Small intestine (tissue), 7 donors: ENCODE measurements at regions not wholly inside any gene's neighbourhood (a gene's known extent, or its start where the extent isn't known, plus 50 kb on each side); places are given as distances from the start of the nearest gene placed in this dataset.

Experiments
- DNase-seq, 2 donors: peaks; one replicate each; pipeline versions ENCODE4 v3.0.0 to v3.0.0-alpha.2; 2013
- FAIRE-seq: peaks from 2 replicates; lab custom pipeline; 2012; peaks lifted over from hg19 to GRCh38; lab: Jason Lieb, UNC
- H3K27ac ChIP-seq, 3 donors: one replicate each; pipeline ENCODE4 v1.5.1; 2013; ENCODE audit warnings: low read length in 2 of 3, mild to moderate bottlenecking in 2 of 3, control low read depth in 1 of 3, inconsistent platforms in 1 of 3, low read depth in 1 of 3, moderate library complexity in 1 of 3
- H3K27me3 ChIP-seq, 3 donors: one replicate each; pipeline ENCODE4 v1.6.1; 2013; ENCODE audit warnings: low read length in 3 of 3, inconsistent platforms in 1 of 3; ENCODE audit not compliant: control insufficient read depth in 3 of 3, insufficient read depth in 3 of 3
- H3K36me3 ChIP-seq, 3 donors: one replicate each; pipeline ENCODE4 v1.6.1; 2013; ENCODE audit warnings: low read length in 3 of 3, inconsistent platforms in 1 of 3, low read depth in 1 of 3, mild to moderate bottlenecking in 1 of 3, moderate library complexity in 1 of 3; ENCODE audit not compliant: control insufficient read depth in 3 of 3, insufficient read depth in 2 of 3
- H3K4me1 ChIP-seq, 3 donors: one replicate each; pipeline ENCODE4 v1.6.1; 2013; ENCODE audit warnings: low read length in 2 of 3, inconsistent platforms in 1 of 3, low read depth in 1 of 3, mild to moderate bottlenecking in 1 of 3, moderate library complexity in 1 of 3; ENCODE audit not compliant: control insufficient read depth in 3 of 3, insufficient read depth in 2 of 3
- H3K4me3 ChIP-seq, 3 donors: one replicate each; pipeline ENCODE4 v1.5.1; 2013; ENCODE audit warnings: low read length in 3 of 3, control low read depth in 1 of 3, inconsistent platforms in 1 of 3, low read depth in 1 of 3, mild to moderate bottlenecking in 1 of 3, moderate library complexity in 1 of 3
- H3K9me3 ChIP-seq, 2 donors: one replicate each; pipeline ENCODE4 v1.6.1; 2013; ENCODE audit warnings: low read depth in 1 of 2, low read length in 1 of 2; ENCODE audit not compliant: control insufficient read depth in 2 of 2, insufficient read depth in 1 of 2
- WGBS, 3 donors: extraction: QIAGEN DNeasy Blood & Tissue Kit; methylation state at CpG; one replicate each; pipeline ENCODE4 v1.1.7; 2013; 5-methylcytosine and 5-hydroxymethylcytosine counted together
- donor health status: healthy with polysubstance abuse.
- donor health status: control.
- donor health status: control.
- donor health status: Bipolar disorder and iron deficiency.
- donor health status: healthy.

DNA sequence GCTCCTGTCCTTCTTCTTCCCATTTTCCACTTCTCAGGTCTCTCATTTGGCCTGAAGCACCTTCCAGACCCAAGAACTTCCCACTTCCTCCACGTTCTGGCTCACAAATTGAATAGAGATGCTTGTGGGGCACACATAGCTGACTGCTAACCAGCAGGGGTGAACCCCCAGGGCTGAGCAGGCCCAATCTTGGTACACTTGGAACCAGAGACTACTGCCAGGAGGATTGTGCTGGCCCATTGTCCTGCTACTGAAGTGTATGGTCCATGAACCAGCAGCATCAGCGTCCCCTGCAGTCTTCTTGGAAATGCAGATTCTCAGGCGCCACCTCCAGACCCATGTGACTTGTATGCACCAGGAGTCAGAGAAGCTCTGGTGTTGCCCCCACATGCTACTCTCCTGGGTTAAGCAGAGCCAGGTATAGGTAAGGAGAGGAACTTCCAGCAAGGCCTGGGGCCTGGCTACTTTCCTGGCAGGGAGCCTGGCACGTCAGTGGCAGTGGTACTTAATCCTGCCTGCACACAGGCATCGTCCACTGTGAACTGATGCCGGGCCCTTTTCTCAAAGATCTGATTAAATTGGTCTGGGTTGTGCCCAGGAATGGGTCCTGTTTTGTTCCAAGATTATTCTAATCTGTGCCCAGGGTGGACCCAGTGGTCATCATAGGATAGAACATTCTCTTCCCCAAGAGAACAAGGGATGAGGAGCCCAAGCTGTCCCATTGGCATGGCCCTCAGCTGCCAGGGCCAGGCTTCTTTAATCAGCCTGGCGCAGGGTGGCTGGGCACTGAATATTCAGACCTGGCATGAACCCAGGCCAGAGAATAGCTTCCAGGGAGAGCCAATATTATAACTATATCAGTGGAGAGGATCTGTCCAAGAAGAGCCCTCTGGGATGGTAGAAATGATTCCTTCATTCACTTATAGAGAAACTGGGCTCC lies 248.7 kb downstream of the SOX11 start:
- FAIRE-seq (no peak), DNase-seq (no peak)
- Histone ChIP-seq H3K9me3 (no peaks in the 10 kb centered on the region), H3K27me3 (no peaks in the 10 kb centered on the region), H3K4me1 (no peaks in the 10 kb centered on the region), H3K36me3 (no peaks in the 10 kb centered on the region), H3K4me3 (no peak overlapping the region), H3K27ac (no peak overlapping the region)
- WGBS, 3 donors, result 79 to 84% (median 84%) methylated on average over 7 of the region's 7 CpGs

DNA sequence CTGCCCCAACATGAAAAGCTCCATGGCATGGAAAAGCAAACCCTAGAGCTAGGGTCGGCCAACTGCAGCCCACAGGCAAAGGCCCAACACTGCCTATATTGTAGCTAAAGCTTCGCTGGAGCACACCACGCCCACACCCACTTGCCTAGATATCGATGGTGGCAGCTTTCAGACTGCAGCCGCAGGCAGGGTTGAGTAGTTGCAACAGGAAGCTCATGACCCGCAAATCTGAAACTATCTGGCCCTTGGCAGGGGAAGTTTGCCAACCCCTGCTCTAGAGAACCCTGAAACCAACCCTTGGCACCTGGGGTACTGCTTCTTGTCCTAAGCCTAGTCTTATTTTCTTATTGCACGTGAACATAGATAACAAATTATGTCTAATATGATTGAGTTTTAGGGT lies 250.0 kb downstream of the SOX11 start:
- no peaks in the 10 kb centered on the region for H3K27me3 ChIP-seq
- no peak for FAIRE-seq
- 76 to 85% (median 77%) methylated on average over 7 of the region's 7 CpGs for WGBS, 3 donors

DNA sequence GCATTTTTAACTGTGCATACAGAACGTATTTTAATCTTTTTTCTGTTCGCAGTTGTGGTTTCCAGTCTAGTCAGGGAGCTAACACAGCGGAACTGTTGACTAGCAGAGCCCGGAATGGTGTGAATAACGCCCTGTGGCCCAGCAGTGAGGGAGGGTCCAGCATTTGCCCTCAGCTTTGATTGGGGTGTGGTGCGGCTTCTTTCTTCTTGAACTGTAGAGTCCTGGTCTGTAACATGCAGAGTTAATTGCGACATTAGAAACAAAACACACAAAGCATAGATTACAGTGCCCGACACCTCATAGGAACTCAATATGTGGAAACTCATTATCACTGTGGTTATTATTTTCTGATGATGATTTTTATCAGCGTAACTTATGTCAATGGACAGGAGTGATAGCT lies 253.6 kb downstream of the SOX11 start:
- 77 to 82% (median 81%) methylated on average over 9 of the region's 9 CpGs for WGBS, 3 donors
- H3K27ac ChIP-seq, result no peak overlapping the region
- no peaks in the 10 kb centered on the region for H3K36me3 ChIP-seq
- H3K27me3 ChIP-seq, result no peaks in the 10 kb centered on the region
- H3K9me3 ChIP-seq, result no peaks in the 10 kb centered on the region
- no peak overlapping the region for H3K4me3 ChIP-seq
- no peaks in the 10 kb centered on the region for H3K4me1 ChIP-seq
- DNase-seq, result no peak
- no peak for FAIRE-seq

More for the DNA sequence above, 250.0 kb downstream of the SOX11 start:
- Histone ChIP-seq H3K9me3 (no peaks in the 10 kb centered on the region), H3K4me3 (no peak overlapping the region), H3K4me1 (no peaks in the 10 kb centered on the region), H3K36me3 (no peaks in the 10 kb centered on the region), H3K27ac (no peak overlapping the region)
- no peak for DNase-seq

DNA sequence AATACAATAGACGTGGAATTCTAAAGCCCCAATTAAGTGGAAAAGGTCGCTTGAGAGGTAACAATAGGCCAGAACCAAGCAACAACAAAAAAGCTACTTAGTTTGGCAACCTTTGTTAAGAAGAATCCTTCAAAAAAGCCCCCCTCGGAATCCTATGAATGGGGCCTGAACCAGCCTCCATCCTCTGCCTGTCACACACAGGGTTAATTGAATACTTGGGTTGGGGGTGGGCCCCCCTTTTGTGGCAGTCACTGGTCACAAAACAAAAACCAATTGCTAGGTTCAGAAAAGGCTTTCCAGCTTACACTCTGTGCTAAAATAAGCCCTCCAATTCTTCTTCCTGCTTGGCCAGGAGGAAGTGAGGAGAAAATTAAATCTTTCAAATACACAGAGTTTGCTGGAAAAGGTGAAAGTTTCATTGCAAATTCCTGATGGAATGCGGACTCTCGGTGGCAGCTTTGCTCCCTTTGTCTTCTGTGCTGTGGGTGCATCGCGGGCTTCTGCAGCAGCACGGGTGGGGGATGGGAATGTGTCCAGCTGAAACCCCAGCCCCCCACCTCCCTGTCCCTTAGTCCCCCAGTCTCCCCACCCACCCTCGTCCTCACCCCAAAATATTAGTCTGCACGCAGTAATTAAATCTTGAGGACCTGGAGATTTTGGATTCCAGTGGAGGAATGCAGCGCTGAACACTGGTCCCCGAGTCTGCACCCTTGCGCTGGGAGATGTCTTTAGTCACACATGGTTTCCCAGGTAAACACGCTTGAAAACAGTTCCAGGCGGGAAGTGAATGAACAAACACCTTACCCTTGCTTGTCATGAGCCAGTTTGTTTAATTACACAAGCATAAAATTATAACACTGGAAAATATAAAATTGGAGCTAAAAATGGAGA lies 254.3 kb downstream of the SOX11 start:
- Histone ChIP-seq H3K27me3 (no peaks in the 10 kb centered on the region), H3K9me3 (no peaks in the 10 kb centered on the region), H3K27ac (no peak overlapping the region), H3K4me1 (no peaks in the 10 kb centered on the region), H3K36me3 (no peaks in the 10 kb centered on the region), H3K4me3 (no peak overlapping the region)
- WGBS, 3 donors, result 74 to 81% (median 77%) methylated on average over 15 of the region's 15 CpGs
- DNase-seq (no peak), FAIRE-seq (no peak)

DNA sequence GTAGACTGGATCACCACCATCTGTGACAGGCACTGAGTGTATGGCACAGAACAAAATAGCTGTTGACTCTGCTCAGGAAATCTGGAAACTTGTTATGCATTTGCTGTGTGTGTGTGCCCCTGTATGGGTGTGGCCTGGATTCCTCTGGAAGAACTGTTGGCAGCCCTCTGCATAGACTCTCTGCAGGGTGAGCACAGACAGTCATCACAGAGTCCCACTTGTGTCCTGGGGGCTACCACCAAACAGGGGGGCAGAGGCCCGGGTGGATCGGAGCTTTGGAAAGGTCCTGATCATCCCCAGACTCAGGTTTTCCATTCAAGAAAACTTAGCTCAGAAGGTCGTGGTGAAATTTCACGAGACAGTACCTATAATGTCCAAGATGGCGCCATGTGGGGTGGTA lies 258.6 kb downstream of the SOX11 start:
- FAIRE-seq (no peak), DNase-seq (no peak)
- Histone ChIP-seq H3K9me3 (no peaks in the 10 kb centered on the region), H3K27ac (no peak overlapping the region), H3K4me1 (no peaks in the 10 kb centered on the region), H3K27me3 (no peaks in the 10 kb centered on the region), H3K36me3 (no peaks in the 10 kb centered on the region), H3K4me3 (no peak overlapping the region)
- 85 to 92% (median 90%) methylated on average over 5 of the region's 5 CpGs for WGBS, 3 donors

DNA sequence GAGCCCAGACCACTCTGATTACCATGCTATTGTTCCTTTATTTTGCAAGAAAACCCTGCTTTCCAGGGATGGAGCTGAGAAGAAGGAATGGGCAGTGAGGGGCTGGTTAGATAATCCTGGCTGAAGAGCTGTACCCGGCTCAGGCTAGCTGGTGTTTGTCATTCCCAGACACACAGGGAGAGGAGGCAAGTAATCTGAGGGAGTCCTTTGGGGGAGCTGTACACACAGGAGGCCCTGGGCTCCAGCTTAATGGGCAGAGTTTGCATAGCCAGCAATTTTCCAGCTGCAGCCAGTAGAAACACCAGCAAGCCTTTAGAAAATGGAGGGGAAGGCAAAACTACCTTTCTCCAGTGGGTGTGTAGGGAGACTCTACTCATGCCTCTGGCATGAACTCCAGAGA lies 259.3 kb downstream of the SOX11 start:
- Histone ChIP-seq H3K36me3 (no peaks in the 10 kb centered on the region), H3K4me1 (no peaks in the 10 kb centered on the region), H3K27ac (no peak overlapping the region), H3K9me3 (no peaks in the 10 kb centered on the region), H3K27me3 (no peaks in the 10 kb centered on the region), H3K4me3 (no peak overlapping the region)
- FAIRE-seq (no peak), DNase-seq (no peak)
- 65 to 69% (median 67%) methylated on average over 1 of the region's 1 CpG for WGBS, 3 donors

DNA sequence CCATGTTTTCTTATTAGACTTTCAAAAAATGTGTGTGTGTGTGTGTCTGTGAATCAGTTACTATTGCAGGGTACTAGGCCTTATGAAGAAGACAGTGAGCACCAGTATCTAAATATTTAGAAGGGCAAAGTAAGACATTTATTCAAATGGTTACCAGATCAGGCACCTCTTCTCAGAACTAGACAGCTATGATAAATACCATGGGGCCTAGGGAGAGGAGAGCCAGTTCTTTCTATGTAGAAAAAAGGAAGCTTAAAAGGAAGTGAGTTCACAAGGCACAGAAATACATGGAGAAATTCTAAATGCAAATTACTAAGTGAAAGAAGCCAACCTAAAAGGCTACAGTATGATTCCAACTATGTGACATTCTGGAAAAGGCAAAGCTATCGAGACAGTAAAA lies 261.3 kb downstream of the SOX11 start:
- no peak overlapping the region for H3K4me3 ChIP-seq
- no peak overlapping the region for H3K27ac ChIP-seq
- FAIRE-seq (no peak), DNase-seq (no peak)
- 80 to 83% (median 82%) methylated on average over 1 of the region's 1 CpG for WGBS, 3 donors
- no peaks in the 10 kb centered on the region for H3K9me3 ChIP-seq
- no peaks in the 10 kb centered on the region for H3K4me1 ChIP-seq
- H3K36me3 ChIP-seq, result no peaks in the 10 kb centered on the region
- no peaks in the 10 kb centered on the region for H3K27me3 ChIP-seq

DNA sequence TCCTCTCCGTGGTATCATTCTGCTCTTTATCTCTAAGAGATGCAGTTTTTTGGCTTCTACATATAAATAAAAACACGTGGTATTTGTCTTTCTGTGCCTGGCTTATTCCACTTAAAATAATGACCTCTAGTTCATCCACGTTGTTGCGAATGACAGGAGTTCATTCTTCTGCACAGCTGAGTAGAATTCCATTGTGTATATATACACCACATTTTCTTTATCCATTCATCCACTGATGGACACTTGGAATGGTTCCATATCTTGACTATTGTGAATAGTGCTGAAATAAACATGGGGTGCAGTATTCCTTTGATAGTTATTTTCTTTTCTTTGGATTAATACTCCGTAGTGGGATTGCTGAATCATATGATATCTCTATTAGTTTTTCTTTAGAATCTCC lies 262.3 kb downstream of the SOX11 start:
- Histone ChIP-seq H3K9me3 (no peaks in the 10 kb centered on the region), H3K4me1 (no peaks in the 10 kb centered on the region), H3K27me3 (no peaks in the 10 kb centered on the region), H3K36me3 (no peaks in the 10 kb centered on the region), H3K4me3 (no peak overlapping the region), H3K27ac (no peak overlapping the region)
- FAIRE-seq (no peak), DNase-seq (no peak)
- 61 to 74% (median 69%) methylated on average over 5 of the region's 5 CpGs for WGBS, 3 donors
